Uterus (tissue), 2 donors: ENCODE measurements at regions not wholly inside any gene's neighbourhood (a gene's known extent, or its start where the extent isn't known, plus 50 kb on each side); places are given as distances from the start of the nearest gene placed in this dataset.

Source experiments
- POLR2A ChIP-seq, 2 donors: fragments of 450-650 bp; IDR thresholded peaks; one replicate each; pipeline ENCODE4 v1.6.1; 2016; ENCODE audit warnings: antibody characterized with exemption in 2 of 2, mild to moderate bottlenecking in 1 of 2, moderate library complexity in 1 of 2
- TF ChIP-seq, protein P1 (sequence below), 4 experiments: fragments of 200-600 bp in 2 of 4; fragments of 450-650 bp in 2 of 4; sonication (generic) in 2 of 4; IDR thresholded peaks; one replicate each; pipeline ENCODE4 v1.5.1; 2016 to 2019; ENCODE audit warnings: antibody characterized with exemption in 4 of 4, mild to moderate bottlenecking in 2 of 4, moderate library complexity in 1 of 4

DNA sequence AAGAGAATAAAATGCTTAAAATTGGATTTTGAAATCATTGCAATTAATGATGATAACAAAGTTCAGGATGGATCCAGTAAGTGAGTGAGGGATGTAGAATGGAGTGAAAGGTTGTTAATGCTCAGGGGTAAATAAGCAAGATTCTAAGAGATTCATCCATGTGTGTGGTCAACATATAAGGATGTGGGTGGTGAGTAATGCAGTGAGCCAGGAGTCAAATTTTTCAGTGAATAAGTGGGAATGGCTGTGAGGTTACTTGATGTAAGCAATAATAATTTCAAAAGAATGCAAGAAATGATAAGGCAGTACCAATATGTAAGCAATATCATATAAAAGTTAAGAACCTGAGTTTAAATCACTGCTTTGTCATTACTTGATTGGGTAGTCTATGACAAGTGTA, 207.5 kb upstream of the ADGRB3 start:
- TF ChIP-seq, protein P1, sequence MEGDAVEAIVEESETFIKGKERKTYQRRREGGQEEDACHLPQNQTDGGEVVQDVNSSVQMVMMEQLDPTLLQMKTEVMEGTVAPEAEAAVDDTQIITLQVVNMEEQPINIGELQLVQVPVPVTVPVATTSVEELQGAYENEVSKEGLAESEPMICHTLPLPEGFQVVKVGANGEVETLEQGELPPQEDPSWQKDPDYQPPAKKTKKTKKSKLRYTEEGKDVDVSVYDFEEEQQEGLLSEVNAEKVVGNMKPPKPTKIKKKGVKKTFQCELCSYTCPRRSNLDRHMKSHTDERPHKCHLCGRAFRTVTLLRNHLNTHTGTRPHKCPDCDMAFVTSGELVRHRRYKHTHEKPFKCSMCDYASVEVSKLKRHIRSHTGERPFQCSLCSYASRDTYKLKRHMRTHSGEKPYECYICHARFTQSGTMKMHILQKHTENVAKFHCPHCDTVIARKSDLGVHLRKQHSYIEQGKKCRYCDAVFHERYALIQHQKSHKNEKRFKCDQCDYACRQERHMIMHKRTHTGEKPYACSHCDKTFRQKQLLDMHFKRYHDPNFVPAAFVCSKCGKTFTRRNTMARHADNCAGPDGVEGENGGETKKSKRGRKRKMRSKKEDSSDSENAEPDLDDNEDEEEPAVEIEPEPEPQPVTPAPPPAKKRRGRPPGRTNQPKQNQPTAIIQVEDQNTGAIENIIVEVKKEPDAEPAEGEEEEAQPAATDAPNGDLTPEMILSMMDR (IDR thresholded peaks at IDR 0.05): no peak
- no peak for TF ChIP-seq POLR2A (IDR thresholded peaks at IDR 0.05)
